ENCODE measurements at regions not wholly inside any gene's neighbourhood (a gene's known extent, or its start where the extent isn't known, plus 50 kb on each side); places are given as distances from the start of the nearest gene placed in this dataset.

GRCh38 chr4:120130786-120131185 lies 64.1 kb upstream of the MAD2L1 start:
- TF ChIP-seq CTCF (IDR thresholded peaks at IDR 0.05; ENCODE audit: insufficient read depth, low read length, poor library complexity, severe bottlenecking), result no peak
- TF ChIP-seq EZH2phosphoT487 (conservative IDR thresholded peaks at IDR 0.05; ENCODE audit: low read length), result no peak
